ENCODE measurements at regions not wholly inside any gene's neighbourhood (a gene's known extent, or its start where the extent isn't known, plus 50 kb on each side); places are given as distances from the start of the nearest gene placed in this dataset.

DNA sequence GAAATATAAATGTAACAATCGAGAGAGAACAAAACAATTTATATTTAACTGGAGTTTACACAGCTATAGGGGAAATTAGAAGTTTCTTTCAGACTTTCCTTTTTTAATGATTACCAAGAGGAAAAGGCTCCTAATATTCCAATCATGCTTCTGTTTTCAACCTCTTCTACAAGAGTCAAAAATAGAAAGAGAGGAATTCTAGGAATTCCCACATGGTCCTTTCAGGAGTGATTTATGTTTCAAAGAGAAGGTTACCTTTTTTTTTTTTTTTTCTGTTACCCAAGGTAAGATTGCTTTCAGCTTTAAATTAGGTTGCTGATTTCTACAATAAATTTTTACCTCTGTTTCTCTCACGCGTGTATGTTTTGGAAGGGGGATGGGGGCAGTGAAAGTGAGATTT lies 355.3 kb upstream of the DCBLD2 start:
- TF ChIP-seq, protein P1, sequence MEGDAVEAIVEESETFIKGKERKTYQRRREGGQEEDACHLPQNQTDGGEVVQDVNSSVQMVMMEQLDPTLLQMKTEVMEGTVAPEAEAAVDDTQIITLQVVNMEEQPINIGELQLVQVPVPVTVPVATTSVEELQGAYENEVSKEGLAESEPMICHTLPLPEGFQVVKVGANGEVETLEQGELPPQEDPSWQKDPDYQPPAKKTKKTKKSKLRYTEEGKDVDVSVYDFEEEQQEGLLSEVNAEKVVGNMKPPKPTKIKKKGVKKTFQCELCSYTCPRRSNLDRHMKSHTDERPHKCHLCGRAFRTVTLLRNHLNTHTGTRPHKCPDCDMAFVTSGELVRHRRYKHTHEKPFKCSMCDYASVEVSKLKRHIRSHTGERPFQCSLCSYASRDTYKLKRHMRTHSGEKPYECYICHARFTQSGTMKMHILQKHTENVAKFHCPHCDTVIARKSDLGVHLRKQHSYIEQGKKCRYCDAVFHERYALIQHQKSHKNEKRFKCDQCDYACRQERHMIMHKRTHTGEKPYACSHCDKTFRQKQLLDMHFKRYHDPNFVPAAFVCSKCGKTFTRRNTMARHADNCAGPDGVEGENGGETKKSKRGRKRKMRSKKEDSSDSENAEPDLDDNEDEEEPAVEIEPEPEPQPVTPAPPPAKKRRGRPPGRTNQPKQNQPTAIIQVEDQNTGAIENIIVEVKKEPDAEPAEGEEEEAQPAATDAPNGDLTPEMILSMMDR (IDR thresholded peaks at IDR 0.05) = no peak
- TF ChIP-seq POLR2A (IDR thresholded peaks at IDR 0.05) = no peak
